ENCODE measurements at regions not wholly inside any gene's neighbourhood (a gene's known extent, or its start where the extent isn't known, plus 50 kb on each side); places are given as distances from the start of the nearest gene placed in this dataset.
"Not testable (repeated sequence)": the region's sequence is repeated elsewhere in the genome, so short reads cannot be mapped to it uniquely, and the experiment has no call there.

- DNase-seq: no peak
Observed at GRCh38 chr15:36430280-36430679, 149.1 kb upstream of the CDIN1 start.

GRCh38 chr15:36430726-36431265 is 148.6 kb upstream of the CDIN1 start:
- DNase-seq: no peak

- DNase-seq: no peak
Observed at GRCh38 chr15:36432161-36432560, 147.3 kb upstream of the CDIN1 start.

- no peak for DNase-seq
Observed at GRCh38 chr15:36434177-36434576, 145.2 kb upstream of the CDIN1 start.

- DNase-seq: no peak
Observed at GRCh38 chr15:36438499-36438898, 140.9 kb upstream of the CDIN1 start.

GRCh38 chr15:36447373-36447772 is 132.1 kb upstream of the CDIN1 start:
- no peak for DNase-seq

GRCh38 chr15:36448418-36448817 is 131.0 kb upstream of the CDIN1 start:
- DNase-seq: no peak

- no peak for DNase-seq
Observed at GRCh38 chr15:36449084-36449661, 130.3 kb upstream of the CDIN1 start.

- DNase-seq: no peak
Observed at GRCh38 chr15:36449662-36450145, 129.7 kb upstream of the CDIN1 start.

- not testable (repeated sequence) for DNase-seq
Observed at GRCh38 chr15:36454244-36454643, 125.2 kb upstream of the CDIN1 start.

GRCh38 chr15:36458411-36458810 is 121.0 kb upstream of the CDIN1 start:
- no peak for DNase-seq

GRCh38 chr15:36465304-36465703 is 114.1 kb upstream of the CDIN1 start:
- DNase-seq: no peak

GRCh38 chr15:36468746-36469145 is 110.7 kb upstream of the CDIN1 start:
- no peak for DNase-seq

GRCh38 chr15:36469311-36469966 is 110.0 kb upstream of the CDIN1 start:
- DNase-seq: no peak

- no peak for DNase-seq
Observed at GRCh38 chr15:36472672-36473071, 106.8 kb upstream of the CDIN1 start.

- no peak for DNase-seq
Observed at GRCh38 chr15:36478561-36478960, 100.9 kb upstream of the CDIN1 start.

- no peak for DNase-seq
Observed at GRCh38 chr15:36479200-36479896, 100.1 kb upstream of the CDIN1 start.

- no peak for DNase-seq
Observed at GRCh38 chr15:36481156-36481555, 98.3 kb upstream of the CDIN1 start.

GRCh38 chr15:36483409-36483808 is 96.0 kb upstream of the CDIN1 start:
- no peak for DNase-seq

GRCh38 chr15:36484038-36484778 is 95.2 kb upstream of the CDIN1 start:
- no peak for DNase-seq

- no peak for DNase-seq
Observed at GRCh38 chr15:36491912-36492311, 87.5 kb upstream of the CDIN1 start.

- peak in 1 of 2 experiments; percentile 27 for DNase-seq
Observed at GRCh38 chr15:36495456-36495991, 83.9 kb upstream of the CDIN1 start.

- no peak for DNase-seq
Observed at GRCh38 chr15:36497901-36498300, 81.5 kb upstream of the CDIN1 start.

All from NCI-H1930 (cell line).